ENCODE measurements at regions not wholly inside any gene's neighbourhood (a gene's known extent, or its start where the extent isn't known, plus 50 kb on each side); places are given as distances from the start of the nearest gene placed in this dataset.

GRCh38 chr11:106413222-106413621 lies 335.8 kb downstream of the AASDHPPT start:
- FAIRE-seq: no peak

- FAIRE-seq: peak; percentile 46
Measured at GRCh38 chr11:106415510-106415909, 338.0 kb downstream of the AASDHPPT start.

- FAIRE-seq: no peak
Measured at GRCh38 chr11:106418791-106419190, 341.3 kb downstream of the AASDHPPT start.

DNA sequence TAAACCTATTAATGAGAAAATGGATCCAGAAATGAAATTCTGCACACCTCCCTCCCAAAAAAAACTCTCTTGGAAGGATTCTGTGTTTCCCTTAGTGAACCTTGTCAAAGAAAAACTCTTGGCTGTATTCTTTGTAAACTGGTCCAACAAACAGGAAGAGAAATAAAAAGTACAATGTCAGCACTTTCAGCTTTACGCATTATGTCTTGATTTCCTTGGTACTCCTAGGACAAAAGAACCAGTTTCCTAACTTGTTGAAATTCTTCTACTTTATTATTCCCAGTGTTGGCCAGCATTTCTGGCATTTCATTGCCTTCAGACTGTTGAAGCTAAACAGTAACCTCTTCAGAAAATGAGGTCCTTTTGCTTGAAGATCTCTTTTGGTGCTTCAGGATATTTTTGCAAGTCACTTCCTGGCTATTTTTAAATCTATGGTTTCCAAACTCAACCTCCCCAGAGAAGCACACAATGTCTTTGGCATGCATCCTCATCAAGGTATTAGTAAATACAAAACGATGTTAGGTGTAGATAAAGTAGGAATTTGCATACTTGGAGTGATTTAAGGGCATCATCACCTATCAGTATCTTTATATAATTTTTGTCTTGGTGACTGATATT lies 342.7 kb downstream of the AASDHPPT start:
- FAIRE-seq: no peak

GRCh38 chr11:106420686-106421085 lies 343.2 kb downstream of the AASDHPPT start:
- FAIRE-seq: no peak

GRCh38 chr11:106421676-106422292 lies 344.3 kb downstream of the AASDHPPT start:
- no peak for FAIRE-seq

GRCh38 chr11:106422583-106422982 lies 345.1 kb downstream of the AASDHPPT start:
- FAIRE-seq: no peak

DNA sequence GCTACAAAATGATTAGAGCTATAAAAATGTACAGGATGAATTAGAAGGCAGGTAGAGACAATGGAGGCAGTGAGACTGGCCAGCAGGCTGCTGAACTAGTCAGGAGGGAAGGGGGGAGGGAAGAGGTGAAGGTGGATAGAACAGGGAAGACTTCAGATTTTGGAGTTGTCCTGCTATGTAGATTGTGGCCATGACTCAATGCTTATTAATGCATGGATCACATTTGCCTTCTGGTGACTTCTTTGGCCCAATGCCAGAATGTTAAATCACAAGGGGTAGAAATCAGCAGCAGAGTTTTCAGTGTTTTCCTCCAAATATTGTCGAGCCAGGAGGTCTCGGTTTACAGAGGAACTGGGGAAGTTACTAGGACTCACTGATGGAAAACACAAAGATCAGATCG lies 346.6 kb downstream of the AASDHPPT start:
- FAIRE-seq: no peak

GRCh38 chr11:106425819-106426218 lies 348.4 kb downstream of the AASDHPPT start:
- peak; percentile 39 for FAIRE-seq

- FAIRE-seq: no peak
Measured at GRCh38 chr11:106426696-106427095, 349.2 kb downstream of the AASDHPPT start.

DNA sequence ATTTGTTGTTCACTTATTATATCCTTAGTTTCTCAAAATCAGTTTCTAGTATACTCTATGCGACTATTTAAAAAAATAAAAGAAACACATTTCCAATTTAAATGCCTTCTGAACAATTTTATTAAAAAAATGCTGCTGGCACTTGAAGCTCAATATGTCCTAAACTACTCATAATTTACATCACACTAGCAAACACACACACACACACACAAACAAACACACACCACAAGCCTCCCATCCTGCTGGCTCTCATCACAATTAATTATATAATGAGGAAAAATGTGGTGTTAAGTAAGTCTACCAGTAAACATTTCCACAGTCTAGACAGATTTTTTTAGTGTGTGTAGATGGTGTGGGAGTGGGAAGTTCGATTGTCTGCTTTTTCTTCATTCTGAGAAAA lies 350.3 kb downstream of the AASDHPPT start:
- FAIRE-seq: no peak

DNA sequence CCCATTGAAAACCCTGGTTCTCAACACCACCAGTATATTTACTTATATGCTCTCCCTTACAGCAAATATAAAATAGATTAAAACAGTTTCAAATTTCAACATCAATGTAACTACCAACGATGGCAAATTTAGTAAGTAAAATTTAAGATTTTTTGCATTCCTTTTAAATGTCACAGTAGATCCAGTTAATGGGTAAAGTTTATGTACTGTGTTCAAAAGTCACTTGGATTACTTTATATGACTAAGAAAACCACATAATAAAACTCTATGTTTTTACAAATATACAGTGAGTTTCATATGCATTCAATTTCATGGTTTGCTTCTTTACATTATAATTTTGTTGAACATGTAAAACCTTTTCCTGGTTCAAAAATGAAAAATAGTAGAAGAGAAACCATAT lies 364.6 kb downstream of the AASDHPPT start:
- FAIRE-seq: peak; percentile 47

- FAIRE-seq: no peak
Measured at GRCh38 chr11:106446302-106446701, 368.8 kb downstream of the AASDHPPT start.

DNA sequence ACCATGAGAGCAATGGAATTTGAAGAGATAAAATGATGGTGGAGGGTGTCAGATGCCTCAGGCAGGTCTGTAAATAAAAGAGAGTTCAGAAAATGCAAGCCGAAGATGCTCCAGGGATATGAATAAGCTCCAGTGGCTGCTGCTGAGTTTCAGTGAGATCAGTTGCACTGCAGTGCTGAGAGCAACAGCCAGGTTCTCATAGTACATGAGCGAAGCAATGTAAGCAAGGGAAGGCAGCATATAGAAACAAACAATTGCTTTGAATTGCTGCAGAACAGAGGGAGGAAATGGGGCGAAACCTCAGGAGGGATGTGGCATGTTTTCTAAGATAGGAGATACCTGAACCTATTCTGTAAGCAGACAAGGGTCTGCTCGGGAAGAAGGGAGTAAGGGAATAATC lies 369.5 kb downstream of the AASDHPPT start:
- no peak for FAIRE-seq

DNA sequence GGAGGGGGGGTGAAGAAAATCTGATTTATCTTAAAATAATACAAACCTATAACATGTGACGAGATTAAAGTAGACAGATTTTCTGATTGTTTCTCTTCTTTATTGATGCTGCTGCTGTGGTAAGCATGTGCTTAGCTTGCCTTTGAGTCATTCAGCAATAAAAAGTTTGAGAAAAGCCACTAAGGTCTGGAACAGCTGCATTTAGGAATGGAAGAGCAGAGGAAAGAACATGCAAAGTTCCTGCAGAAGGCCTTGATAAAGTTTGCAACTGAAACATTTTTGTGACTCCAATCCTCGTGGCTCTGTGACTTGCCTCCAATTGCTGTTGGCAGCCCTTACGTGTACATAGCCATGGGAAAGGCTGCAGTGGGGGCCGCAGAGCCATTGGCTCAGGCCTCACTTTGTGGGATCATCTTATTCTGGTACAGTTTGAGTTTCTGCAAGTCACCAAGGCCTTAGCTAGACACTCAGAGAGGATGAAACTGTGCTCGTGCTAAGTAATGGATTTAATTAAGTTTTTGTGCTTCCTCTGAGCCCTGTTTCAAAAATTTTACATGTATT lies 370.2 kb downstream of the AASDHPPT start:
- peak; percentile 79 for FAIRE-seq

GRCh38 chr11:106449763-106450162 lies 372.3 kb downstream of the AASDHPPT start:
- FAIRE-seq: no peak

DNA sequence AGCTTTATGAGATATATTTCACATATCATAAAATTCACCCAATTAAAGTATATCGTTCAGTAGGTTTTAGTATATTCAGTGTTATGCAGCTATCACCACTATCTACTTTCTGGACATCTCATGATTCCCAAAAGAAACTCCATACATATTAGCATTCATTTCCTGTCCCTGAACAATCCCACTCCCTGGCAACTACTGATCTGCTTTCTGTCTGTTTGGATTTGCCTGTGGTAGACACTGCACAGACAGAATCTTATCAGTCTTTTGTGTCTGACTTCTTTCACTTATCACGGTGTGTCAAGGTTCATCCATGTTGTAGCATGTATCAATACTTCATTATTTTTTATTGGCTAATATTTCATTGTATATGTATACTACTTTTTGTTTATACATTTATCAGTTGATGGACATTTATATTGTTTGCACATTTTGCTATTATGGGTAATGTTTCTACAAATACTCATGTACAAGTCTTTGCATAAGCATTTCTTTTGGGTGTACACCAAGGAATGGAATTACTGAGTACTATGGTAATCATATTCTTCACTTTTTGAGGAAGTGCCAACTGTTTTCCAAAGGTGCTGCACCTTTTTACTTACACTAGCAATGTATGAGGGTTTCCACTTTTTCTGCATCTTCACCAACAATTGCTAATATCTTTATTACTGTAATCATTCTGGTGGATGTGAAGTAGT lies 373.9 kb downstream of the AASDHPPT start:
- FAIRE-seq: no peak

GRCh38 chr11:106456647-106457046 lies 379.2 kb downstream of the AASDHPPT start:
- no peak for FAIRE-seq

- no peak for FAIRE-seq
Measured at GRCh38 chr11:106457727-106458126, 380.3 kb downstream of the AASDHPPT start.

DNA sequence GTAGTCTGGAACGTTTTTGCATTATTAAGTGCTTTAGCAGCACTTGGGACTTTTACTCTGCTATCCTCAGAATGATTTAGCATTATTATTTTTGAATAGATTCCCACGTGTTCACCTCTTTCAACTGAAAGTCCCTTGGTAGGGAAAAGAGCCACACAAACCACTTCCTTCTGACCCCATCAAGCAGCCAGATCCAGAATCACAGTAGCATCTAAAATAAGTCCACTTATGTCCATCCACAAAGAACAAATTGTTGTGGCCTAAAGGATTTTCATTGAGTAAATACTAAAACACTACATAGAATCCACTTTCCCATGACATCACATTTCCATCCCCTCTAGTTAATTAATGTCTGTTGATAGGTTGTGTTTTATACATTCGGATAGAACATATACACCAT lies 381.7 kb downstream of the AASDHPPT start:
- no peak for FAIRE-seq

DNA sequence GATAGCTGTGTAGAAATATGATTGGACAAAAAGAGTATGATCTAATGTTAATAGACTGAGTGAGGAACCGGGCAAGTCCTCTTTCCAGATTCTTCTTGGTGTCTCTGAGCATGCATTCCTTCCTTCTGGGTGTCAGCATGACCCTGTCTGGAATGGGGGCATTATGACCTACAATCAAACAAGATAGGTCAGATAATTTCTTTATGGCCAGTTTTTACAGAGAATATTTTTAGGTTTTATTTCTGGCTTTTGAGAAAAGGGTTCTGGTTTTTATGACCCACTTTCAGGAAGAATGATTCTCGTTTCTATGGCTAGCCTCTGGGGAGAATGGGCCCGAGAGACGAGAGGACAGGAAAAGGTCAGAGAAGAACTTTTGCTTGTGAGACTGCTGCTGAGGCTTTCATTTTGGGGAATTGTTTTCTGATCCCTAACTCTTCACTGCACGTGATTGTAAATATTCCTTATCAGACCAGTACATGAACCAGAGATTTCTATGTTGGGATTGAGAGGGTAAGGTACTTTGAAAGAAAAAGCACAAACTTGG lies 383.8 kb downstream of the AASDHPPT start:
- no peak for FAIRE-seq

DNA sequence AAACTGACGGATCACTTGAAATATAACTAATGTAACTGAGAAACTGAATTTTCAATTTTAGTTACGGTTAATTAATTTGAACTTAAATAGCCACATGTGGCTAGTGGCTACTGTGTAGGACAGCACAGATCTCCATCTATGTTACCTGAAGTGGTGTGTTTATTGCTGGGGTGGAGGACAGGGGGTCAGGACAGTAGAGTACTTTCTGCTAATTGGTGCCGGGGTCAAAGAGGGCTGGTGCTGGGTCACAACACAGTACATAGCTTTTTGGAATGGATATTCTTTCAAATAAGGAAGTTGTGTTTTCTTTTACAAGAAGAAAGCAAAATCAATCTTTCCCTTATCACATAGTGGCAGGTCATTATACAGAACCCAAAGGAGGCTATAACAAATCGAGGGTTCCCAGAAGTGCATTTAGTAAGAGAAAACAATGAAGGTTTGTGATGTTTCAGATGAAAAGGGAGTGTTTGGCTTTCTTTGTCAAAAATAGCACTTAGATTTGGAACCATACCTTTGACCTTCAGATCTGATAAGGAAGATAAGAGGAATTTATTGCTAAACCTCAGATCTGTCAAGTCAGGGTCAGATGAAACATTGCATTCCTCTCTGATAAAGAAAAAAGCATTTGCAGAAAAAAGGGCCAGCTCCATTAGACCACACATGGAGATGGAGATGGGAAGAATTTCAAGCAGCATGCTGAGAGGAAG lies 384.5 kb downstream of the AASDHPPT start:
- peak; percentile 27 for FAIRE-seq

- FAIRE-seq: peak; percentile 92
Measured at GRCh38 chr11:106463154-106463553, 385.7 kb downstream of the AASDHPPT start.

All from G401.6 (cell line).